Liver (tissue), 8 donors: ENCODE measurements at regions not wholly inside any gene's neighbourhood (a gene's known extent, or its start where the extent isn't known, plus 50 kb on each side); places are given as distances from the start of the nearest gene placed in this dataset.

ENCODE experiments used
- DNase-seq: peaks from one replicate; pipeline ENCODE4 v3.0.0-alpha.2; 2017; ENCODE audit warnings: low spot score
- H3K27ac ChIP-seq, 2 donors: one replicate each; pipeline ENCODE4 v1.7.0; 2013; ENCODE audit warnings: inconsistent platforms in 2 of 2, low read length in 2 of 2, control low read depth in 1 of 2, low read depth in 1 of 2, mild to moderate bottlenecking in 1 of 2
- H3K27me3 ChIP-seq, 4 donors: one replicate each; pipeline versions ENCODE4 v1.6.1 to v1.7.0; 2013; ENCODE audit warnings: low read length in 3 of 4, inconsistent platforms in 1 of 4, mild to moderate bottlenecking in 1 of 4, moderate library complexity in 1 of 4; ENCODE audit not compliant: control insufficient read depth in 4 of 4, insufficient read depth in 4 of 4
- H3K36me3 ChIP-seq, 4 donors: one replicate each; pipeline versions ENCODE4 v1.6.1 to v1.7.0; 2013; ENCODE audit warnings: low read length in 3 of 4, mild to moderate bottlenecking in 3 of 4, low read depth in 1 of 4, moderate library complexity in 1 of 4; ENCODE audit not compliant: control insufficient read depth in 4 of 4, insufficient read depth in 3 of 4
- H3K4me1 ChIP-seq, 4 donors: one replicate each; pipeline versions ENCODE4 v1.6.1 to v1.7.0; 2013; ENCODE audit warnings: low read length in 3 of 4, mild to moderate bottlenecking in 3 of 4, moderate library complexity in 1 of 4; ENCODE audit not compliant: control insufficient read depth in 4 of 4, insufficient read depth in 4 of 4
- H3K4me3 ChIP-seq, 3 donors: one replicate each; pipeline versions ENCODE4 v1.6.1 to v1.7.0; 2013; ENCODE audit warnings: low read length in 3 of 3, control low read depth in 1 of 3, low read depth in 1 of 3, mild to moderate bottlenecking in 1 of 3
- H3K9ac ChIP-seq, 2 donors: one replicate each; pipeline ENCODE4 v1.7.0; 2013; ENCODE audit warnings: low read length in 2 of 2, mild to moderate bottlenecking in 2 of 2, moderate library complexity in 2 of 2, control low read depth in 1 of 2, low read depth in 1 of 2
- H3K9me3 ChIP-seq, 4 donors: one replicate each; pipeline versions ENCODE4 v1.6.1 to v1.7.0; 2013; ENCODE audit warnings: low read length in 3 of 4; ENCODE audit not compliant: control insufficient read depth in 4 of 4
- ATF3 ChIP-seq: IDR thresholded peaks from 2 replicates; pipeline ENCODE4 v1.6.1; 2016; ENCODE audit warnings: antibody characterized with exemption
- CTCF ChIP-seq: fragments of 150-350 bp; IDR thresholded peaks from 2 replicates; pipeline ENCODE4 v1.5.1; 2017; ENCODE audit warnings: improper control_type of control experiment, low read depth, low read length; ENCODE audit not compliant: missing input control
- FOXA1 ChIP-seq: IDR thresholded peaks from 2 replicates; pipeline ENCODE4 v1.6.1; 2016; ENCODE audit warnings: antibody characterized with exemption
- FOXA2 ChIP-seq: IDR thresholded peaks from 2 replicates; pipeline ENCODE4 v1.6.1; 2016; ENCODE audit warnings: antibody characterized with exemption
- GABPA ChIP-seq, 2 donors: IDR thresholded peaks in 1 of 2; conservative IDR thresholded peaks in 1 of 2; 2 replicates each; pipeline ENCODE4 v1.6.1; 2016; ENCODE audit warnings: antibody characterized with exemption in 2 of 2, mild to moderate bottlenecking in 1 of 2, moderate library complexity in 1 of 2
- HNF4A ChIP-seq, 2 donors: conservative IDR thresholded peaks; 2 replicates each; pipeline ENCODE4 v1.6.1; 2016; ENCODE audit warnings: antibody characterized with exemption in 2 of 2, mild to moderate bottlenecking in 2 of 2
- HNF4G ChIP-seq: IDR thresholded peaks from 2 replicates; pipeline ENCODE4 v1.6.1; 2016; ENCODE audit warnings: antibody characterized with exemption
- MAX ChIP-seq: IDR thresholded peaks from 2 replicates; pipeline ENCODE4 v1.6.1; 2016; ENCODE audit warnings: antibody characterized with exemption
- NR2F2 ChIP-seq: IDR thresholded peaks from 2 replicates; pipeline ENCODE4 v1.6.1; 2016; ENCODE audit warnings: antibody characterized with exemption
- RAD21 ChIP-seq, 2 donors: IDR thresholded peaks; 2 replicates each; pipeline ENCODE4 v1.6.1; 2016; ENCODE audit warnings: antibody characterized with exemption in 2 of 2, mild to moderate bottlenecking in 2 of 2
- REST ChIP-seq: IDR thresholded peaks from 2 replicates; pipeline ENCODE4 v1.6.1; 2016; ENCODE audit warnings: antibody characterized with exemption, mild to moderate bottlenecking
- TAF1 ChIP-seq: conservative IDR thresholded peaks from 2 replicates; pipeline ENCODE4 v1.6.1; 2016; ENCODE audit warnings: antibody characterized with exemption, mild to moderate bottlenecking
- ZBTB33 ChIP-seq: IDR thresholded peaks from 2 replicates; pipeline ENCODE4 v1.6.1; 2016; ENCODE audit warnings: antibody characterized with exemption
- WGBS: extraction: QIAGEN DNeasy Blood & Tissue Kit; methylation state at CpG from one replicate; pipeline ENCODE4 v1.1.7; 2013; 5-methylcytosine and 5-hydroxymethylcytosine counted together
- donor health status: healthy.
- donor health status: healthy.
- donor health status: healthy.
- donor health status: healthy.
- donor health status: healthy.

GRCh38 chr20:24895898-24896658, 53.0 kb upstream of the CST7 start:
- Histone ChIP-seq H3K9me3 (no peaks in the 10 kb centered on the region), H3K27ac (no peak overlapping the region), H3K27me3 (no peaks in the 10 kb centered on the region), H3K36me3 (no peaks in the 10 kb centered on the region), H3K9ac (no peak overlapping the region), H3K4me1 (no peaks in the 10 kb centered on the region), H3K4me3 (no peak overlapping the region)
- no peak for TF ChIP-seq TAF1
- TF ChIP-seq REST: no peak
- TF ChIP-seq HNF4G: no peak
- TF ChIP-seq ATF3: no peak
- no peak for TF ChIP-seq MAX
- TF ChIP-seq RAD21 (IDR thresholded peaks at IDR 0.05): no peak
- no peak for TF ChIP-seq FOXA2
- TF ChIP-seq FOXA1: no peak
- no peak for TF ChIP-seq ZBTB33
- no peak for TF ChIP-seq HNF4A (conservative IDR thresholded peaks at IDR 0.05)
- no peak for TF ChIP-seq GABPA (IDR thresholded peaks at IDR 0.05 in 1 of 2, conservative IDR thresholded peaks at IDR 0.05 in 1 of 2)
- TF ChIP-seq CTCF: no peak
- TF ChIP-seq NR2F2: no peak
- peak; percentile 16 for DNase-seq
- WGBS: 90% methylated on average over 10 of the region's 10 CpGs

GRCh38 chr20:24896984-24897383, 52.1 kb upstream of the CST7 start:
- no peak overlapping the region for H3K4me3 ChIP-seq
- no peak overlapping the region for H3K27ac ChIP-seq
- no peaks in the 10 kb centered on the region for H3K36me3 ChIP-seq
- no peak for TF ChIP-seq MAX
- TF ChIP-seq TAF1: no peak
- TF ChIP-seq REST: no peak
- no peak for TF ChIP-seq RAD21 (IDR thresholded peaks at IDR 0.05)
- no peak for TF ChIP-seq FOXA1
- TF ChIP-seq GABPA (IDR thresholded peaks at IDR 0.05 in 1 of 2, conservative IDR thresholded peaks at IDR 0.05 in 1 of 2): no peak
- no peak for TF ChIP-seq CTCF
- H3K9ac ChIP-seq: no peak overlapping the region
- 67% methylated on average over 5 of the region's 5 CpGs for WGBS
- no peaks in the 10 kb centered on the region for H3K27me3 ChIP-seq
- no peak for DNase-seq
- H3K4me1 ChIP-seq: no peaks in the 10 kb centered on the region
- H3K9me3 ChIP-seq: no peaks in the 10 kb centered on the region
